Omental fat pad (tissue), 3 donors: ENCODE measurements at regions not wholly inside any gene's neighbourhood (a gene's known extent, or its start where the extent isn't known, plus 50 kb on each side); places are given as distances from the start of the nearest gene placed in this dataset.

Experiments
- ATAC-seq: fragments of 150-250 bp; one replicate; pipeline ENCODE4 v1.9.1; 2016; ENCODE audit warnings: mild to moderate bottlenecking, moderate library complexity; ENCODE audit not compliant: low FRiP score
- DNase-seq: peaks from one replicate; pipeline ENCODE4 v3.0.0-alpha.2; 2019; ENCODE audit warnings: low spot score
- CTCF ChIP-seq, 3 donors: fragments of 450-650 bp; IDR thresholded peaks; one replicate each; pipeline ENCODE4 v1.5.1; 2016 to 2017; ENCODE audit warnings: antibody characterized with exemption in 3 of 3, mild to moderate bottlenecking in 3 of 3, moderate library complexity in 2 of 3

GRCh38 chr11:120061036-120061760 is 76.7 kb downstream of the TRIM29 start:
- ATAC-seq (no peak), DNase-seq (no peak)
- TF ChIP-seq CTCF (IDR thresholded peaks at IDR 0.05): no peak

GRCh38 chr11:120060512-120060911 is 77.4 kb downstream of the TRIM29 start:
- TF ChIP-seq CTCF (IDR thresholded peaks at IDR 0.05): no peak
- no peak for DNase-seq
- no peak for ATAC-seq

GRCh38 chr11:120058931-120059330 is 79.0 kb downstream of the TRIM29 start:
- no peak for TF ChIP-seq CTCF (IDR thresholded peaks at IDR 0.05)
- no peak for ATAC-seq
- no peak for DNase-seq

- ATAC-seq: no peak
- TF ChIP-seq CTCF (IDR thresholded peaks at IDR 0.05): no peak
- no peak for DNase-seq
These were observed 80.0 kb downstream of the TRIM29 start for GRCh38 chr11:120057595-120058581.

- ATAC-seq (no peak), DNase-seq (no peak)
- no peak for TF ChIP-seq CTCF (IDR thresholded peaks at IDR 0.05)
These were observed 80.9 kb downstream of the TRIM29 start for GRCh38 chr11:120057028-120057330.

- no peak for TF ChIP-seq CTCF (IDR thresholded peaks at IDR 0.05)
- DNase-seq (no peak), ATAC-seq (no peak)
These were observed 81.4 kb downstream of the TRIM29 start for GRCh38 chr11:120056301-120057027.
